Type B pancreatic cell (in vitro differentiated cells): ENCODE measurements at regions not wholly inside any gene's neighbourhood (a gene's known extent, or its start where the extent isn't known, plus 50 kb on each side); places are given as distances from the start of the nearest gene placed in this dataset.

Experiments used
- DNase-seq: peaks from one replicate; pipeline ENCODE4 v3.0.0; 2021; ENCODE audit warnings: mixed read lengths; ENCODE audit not compliant: unreplicated experiment; ENCODE audit errors: extremely low spot score
- H3K27ac Mint-ChIP-seq: 2 replicates; pipeline ENCODE4 v1.8.0; 2021; ENCODE audit warnings: mild to moderate bottlenecking, mixed read lengths
- H3K27me3 Mint-ChIP-seq: 2 replicates; pipeline ENCODE4 v1.8.0; 2021; ENCODE audit warnings: mixed read lengths
- H3K36me3 Mint-ChIP-seq: 2 replicates; pipeline ENCODE4 v1.8.0; 2021; ENCODE audit warnings: mixed read lengths
- H3K4me1 Mint-ChIP-seq: one replicate; pipeline ENCODE4 v1.8.0; 2021; ENCODE audit warnings: mixed read lengths; ENCODE audit not compliant: unreplicated experiment
- H3K4me3 Mint-ChIP-seq: 2 replicates; pipeline ENCODE4 v1.8.0; 2021; ENCODE audit warnings: mild to moderate bottlenecking, mixed read lengths
- H3K9me3 Mint-ChIP-seq: 2 replicates; pipeline ENCODE4 v1.8.0; 2021; ENCODE audit warnings: mixed read lengths
- TF ChIP-seq, protein P1 (sequence below): fragments of 200-600 bp; sonication (generic); conservative IDR thresholded peaks from 2 replicates; pipeline ENCODE4 v1.5.0; 2021; ENCODE audit warnings: antibody characterized with exemption, mild to moderate bottlenecking

DNA sequence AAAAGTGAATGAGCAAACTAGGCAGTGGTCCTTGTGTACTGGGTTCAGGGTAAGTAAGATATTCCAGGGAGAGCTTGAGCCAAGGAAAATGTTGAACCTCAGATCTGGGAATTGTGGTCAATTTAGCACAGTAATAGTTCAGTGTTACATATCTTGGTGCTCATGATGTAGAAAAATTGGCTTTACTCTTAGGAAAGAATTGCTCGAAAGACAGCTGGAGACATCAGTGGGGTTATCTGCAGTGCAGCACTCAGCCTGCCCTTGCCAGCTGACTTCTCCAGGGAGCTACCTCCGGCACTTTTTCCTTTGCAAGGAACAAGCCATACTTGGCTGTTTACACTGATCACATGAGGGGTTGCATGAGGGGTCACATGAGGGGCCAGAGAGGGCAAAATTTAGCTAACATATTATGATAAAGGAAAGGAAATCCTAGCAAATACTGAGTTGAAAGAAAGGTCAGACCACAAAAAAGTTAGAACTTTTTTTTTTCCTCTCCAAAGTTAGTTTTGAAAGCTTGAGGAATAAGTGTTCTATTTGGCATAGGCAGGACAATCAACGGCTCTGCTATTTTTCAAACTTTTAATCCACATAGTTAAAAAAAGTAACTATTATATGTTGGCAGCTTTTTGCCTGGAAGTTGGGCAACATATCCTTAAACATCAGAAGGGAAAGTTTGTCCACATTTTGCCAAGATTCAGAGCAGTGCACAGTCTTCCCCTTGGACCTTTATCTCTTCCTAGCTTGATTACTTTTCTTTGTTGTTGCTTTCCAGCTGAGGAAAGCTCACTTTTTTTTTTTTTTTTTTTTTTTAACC lies 92.4 kb downstream of the COL6A6 start:
- H3K4me1 Mint-ChIP-seq: peaks cover 10% of the 10 kb centered on the region
- H3K27ac Mint-ChIP-seq: no peak overlapping the region
- no peaks in the 10 kb centered on the region for H3K27me3 Mint-ChIP-seq

DNA sequence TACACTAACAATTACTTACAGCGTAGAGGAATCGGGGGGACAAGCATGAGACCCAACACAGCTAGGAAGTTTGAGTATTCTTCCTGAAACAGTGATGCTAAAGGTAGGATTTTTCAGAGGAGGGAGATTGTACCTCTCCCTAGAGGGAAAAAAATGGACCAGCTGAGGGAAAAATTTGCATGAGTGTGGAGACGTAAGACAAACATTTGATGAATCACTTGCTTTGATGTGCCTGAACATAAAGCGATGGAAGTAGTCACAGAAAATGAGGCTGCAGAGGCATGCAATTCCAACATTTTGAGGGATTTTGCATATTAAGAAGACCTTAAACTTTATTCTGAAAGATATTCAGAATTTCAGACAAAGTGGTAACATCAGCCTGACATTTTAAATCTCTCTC lies 102.2 kb downstream of the COL6A6 start:
- Mint-ChIP-seq H3K9me3 (no peaks in the 10 kb centered on the region), H3K4me1 (no peaks in the 10 kb centered on the region), H3K27me3 (peaks cover 16% of the 10 kb centered on the region), H3K36me3 (peaks cover 4% of the 10 kb centered on the region), H3K27ac (no peak overlapping the region), H3K4me3 (no peak overlapping the region)
- TF ChIP-seq, protein P1, sequence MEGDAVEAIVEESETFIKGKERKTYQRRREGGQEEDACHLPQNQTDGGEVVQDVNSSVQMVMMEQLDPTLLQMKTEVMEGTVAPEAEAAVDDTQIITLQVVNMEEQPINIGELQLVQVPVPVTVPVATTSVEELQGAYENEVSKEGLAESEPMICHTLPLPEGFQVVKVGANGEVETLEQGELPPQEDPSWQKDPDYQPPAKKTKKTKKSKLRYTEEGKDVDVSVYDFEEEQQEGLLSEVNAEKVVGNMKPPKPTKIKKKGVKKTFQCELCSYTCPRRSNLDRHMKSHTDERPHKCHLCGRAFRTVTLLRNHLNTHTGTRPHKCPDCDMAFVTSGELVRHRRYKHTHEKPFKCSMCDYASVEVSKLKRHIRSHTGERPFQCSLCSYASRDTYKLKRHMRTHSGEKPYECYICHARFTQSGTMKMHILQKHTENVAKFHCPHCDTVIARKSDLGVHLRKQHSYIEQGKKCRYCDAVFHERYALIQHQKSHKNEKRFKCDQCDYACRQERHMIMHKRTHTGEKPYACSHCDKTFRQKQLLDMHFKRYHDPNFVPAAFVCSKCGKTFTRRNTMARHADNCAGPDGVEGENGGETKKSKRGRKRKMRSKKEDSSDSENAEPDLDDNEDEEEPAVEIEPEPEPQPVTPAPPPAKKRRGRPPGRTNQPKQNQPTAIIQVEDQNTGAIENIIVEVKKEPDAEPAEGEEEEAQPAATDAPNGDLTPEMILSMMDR: no peak
- no peak for DNase-seq

More for the DNA sequence above, 92.4 kb downstream of the COL6A6 start:
- DNase-seq: no peak
- TF ChIP-seq, protein P1: no peak
- Mint-ChIP-seq H3K4me3 (peak overlapping the region; percentile 28), H3K36me3 (no peaks in the 10 kb centered on the region), H3K9me3 (no peaks in the 10 kb centered on the region)

DNA sequence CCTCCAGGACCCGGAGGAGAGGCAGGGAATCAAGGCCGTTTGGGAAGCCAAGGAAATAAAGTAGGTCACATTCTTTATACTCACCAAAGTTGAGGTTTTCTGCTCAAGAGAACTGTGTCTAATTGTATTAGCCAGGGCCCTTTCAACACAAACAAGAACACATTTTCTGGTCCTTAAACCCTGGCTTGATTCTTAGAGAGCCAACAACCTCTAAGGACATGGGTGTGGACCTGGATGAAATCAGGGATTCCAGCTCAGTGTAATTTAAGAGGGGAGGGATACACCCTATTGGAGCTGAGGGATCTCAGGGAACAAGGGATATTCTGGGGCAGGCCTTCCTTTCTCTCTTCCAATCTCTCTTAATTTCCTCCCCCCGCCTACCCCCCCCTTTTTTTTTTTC lies 104.8 kb downstream of the COL6A6 start:
- Mint-ChIP-seq H3K4me1 (no peaks in the 10 kb centered on the region), H3K36me3 (peaks cover 4% of the 10 kb centered on the region), H3K9me3 (no peaks in the 10 kb centered on the region), H3K4me3 (no peak overlapping the region), H3K27ac (no peak overlapping the region), H3K27me3 (peaks cover 26% of the 10 kb centered on the region)
- TF ChIP-seq, protein P1: no peak
- no peak for DNase-seq

DNA sequence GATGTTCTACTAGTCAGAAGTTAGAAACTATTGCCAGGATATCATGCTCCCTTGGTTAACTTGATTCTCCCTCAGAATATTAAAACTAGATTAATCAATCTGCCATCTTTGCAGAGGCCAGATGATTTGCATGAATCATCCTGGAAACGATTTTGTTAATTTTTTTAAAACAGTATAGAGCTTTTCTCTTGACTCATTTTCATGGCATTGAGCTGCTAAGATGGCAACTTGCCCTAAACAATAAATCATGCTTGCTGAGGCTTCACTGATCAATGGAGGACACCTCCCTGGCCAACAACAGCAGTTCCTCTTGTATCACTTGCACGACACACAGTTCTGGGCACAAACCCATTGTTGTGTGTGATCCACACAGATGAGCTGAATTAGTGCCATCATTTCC lies 109.1 kb downstream of the COL6A6 start:
- TF ChIP-seq, protein P1: no peak
- Mint-ChIP-seq H3K27me3 (peaks cover 27% of the 10 kb centered on the region), H3K36me3 (peaks cover 4% of the 10 kb centered on the region), H3K4me3 (no peak overlapping the region), H3K27ac (no peak overlapping the region), H3K9me3 (no peaks in the 10 kb centered on the region), H3K4me1 (peaks cover 3% of the 10 kb centered on the region)
- no peak for DNase-seq

DNA sequence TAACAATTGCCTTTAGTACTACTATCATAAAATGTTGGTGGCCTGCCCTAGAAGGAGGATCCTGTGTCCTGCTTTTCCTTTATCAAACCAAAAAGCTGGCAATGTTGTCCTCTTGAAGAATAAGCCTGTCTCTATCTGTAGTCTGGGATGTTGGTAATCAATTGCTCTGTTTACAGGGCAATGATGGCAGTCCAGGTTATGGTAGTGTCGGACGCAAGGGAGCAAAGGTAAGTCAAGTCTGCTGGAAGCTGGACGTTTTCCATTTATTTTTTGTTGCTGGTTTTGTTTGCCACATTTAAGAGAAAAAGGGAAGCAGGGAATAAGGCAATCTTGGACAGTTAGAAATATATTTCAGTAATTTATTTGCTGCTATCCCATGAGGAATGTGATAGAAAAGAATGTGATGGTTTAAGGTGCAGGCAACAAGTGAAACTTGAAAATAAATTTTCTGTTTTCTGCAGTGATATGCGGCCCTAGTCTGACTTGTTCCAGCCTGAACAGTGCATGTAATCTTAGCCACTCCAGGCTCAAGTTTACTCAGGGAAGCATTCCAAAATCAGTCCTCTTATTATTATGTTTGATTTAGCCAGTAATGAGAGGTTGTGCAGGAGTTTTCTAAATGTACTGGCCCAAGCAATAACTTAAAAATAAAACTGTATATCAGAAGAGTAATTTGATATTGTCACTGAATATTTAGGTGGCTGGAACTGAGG lies 110.3 kb downstream of the COL6A6 start:
- Mint-ChIP-seq H3K27me3 (peaks cover 24% of the 10 kb centered on the region), H3K4me1 (peaks cover 3% of the 10 kb centered on the region), H3K27ac (no peak overlapping the region), H3K4me3 (no peak overlapping the region), H3K9me3 (no peaks in the 10 kb centered on the region), H3K36me3 (peaks cover 4% of the 10 kb centered on the region)
- no peak for DNase-seq
- TF ChIP-seq, protein P1: no peak
